ENCODE measurements at regions not wholly inside any gene's neighbourhood (a gene's known extent, or its start where the extent isn't known, plus 50 kb on each side); places are given as distances from the start of the nearest gene placed in this dataset.

- H3K27me3 ChIP-seq (ENCODE audit: control insufficient read depth, insufficient read depth, low read length) = no peaks in the 10 kb centered on the region
- no peaks in the 10 kb centered on the region for H3K36me3 ChIP-seq (ENCODE audit: insufficient read depth, low read length)
- H3K9ac ChIP-seq (ENCODE audit: low read depth, low read length) = no peak overlapping the region
- no peak overlapping the region for H3K4me2 ChIP-seq (ENCODE audit: low read length)
- no peaks in the 10 kb centered on the region for H3K9me3 ChIP-seq (replicated peaks; ENCODE audit: low read length)
- H3K4me3 ChIP-seq (ENCODE audit: low read length) = no peak overlapping the region
- H3K4me1 ChIP-seq (ENCODE audit: control insufficient read depth, insufficient read depth, low read length) = peaks cover 13% of the 10 kb centered on the region
Observed at GRCh38 chr3:17801131-17801530, 58.7 kb upstream of the TBC1D5 start.

GRCh38 chr3:17800232-17800631 is 57.8 kb upstream of the TBC1D5 start:
- H3K4me2 ChIP-seq (ENCODE audit: low read length) = no peak overlapping the region
- H3K27me3 ChIP-seq (ENCODE audit: control insufficient read depth, insufficient read depth, low read length) = no peaks in the 10 kb centered on the region
- no peaks in the 10 kb centered on the region for H3K9me3 ChIP-seq (replicated peaks; ENCODE audit: low read length)
- H3K4me3 ChIP-seq (ENCODE audit: low read length) = no peak overlapping the region
- H3K4me1 ChIP-seq (ENCODE audit: control insufficient read depth, insufficient read depth, low read length) = peaks cover 13% of the 10 kb centered on the region
- H3K36me3 ChIP-seq (ENCODE audit: insufficient read depth, low read length) = no peaks in the 10 kb centered on the region
- no peak overlapping the region for H3K9ac ChIP-seq (ENCODE audit: low read depth, low read length)

- Histone ChIP-seq H3K9me3 (replicated peaks; ENCODE audit: low read length) (no peaks in the 10 kb centered on the region), H3K9ac (ENCODE audit: low read depth, low read length) (no peak overlapping the region), H3K4me1 (ENCODE audit: control insufficient read depth, insufficient read depth, low read length) (peaks cover 13% of the 10 kb centered on the region), H3K36me3 (ENCODE audit: insufficient read depth, low read length) (no peaks in the 10 kb centered on the region), H3K27me3 (ENCODE audit: control insufficient read depth, insufficient read depth, low read length) (no peaks in the 10 kb centered on the region), H3K4me3 (ENCODE audit: low read length) (no peak overlapping the region), H3K4me2 (ENCODE audit: low read length) (no peak overlapping the region)
Observed at GRCh38 chr3:17799312-17799711, 56.9 kb upstream of the TBC1D5 start.

- no peaks in the 10 kb centered on the region for H3K36me3 ChIP-seq (ENCODE audit: insufficient read depth, low read length)
- no peaks in the 10 kb centered on the region for H3K9me3 ChIP-seq (replicated peaks; ENCODE audit: low read length)
- no peak overlapping the region for H3K9ac ChIP-seq (ENCODE audit: low read depth, low read length)
- peaks cover 13% of the 10 kb centered on the region for H3K4me1 ChIP-seq (ENCODE audit: control insufficient read depth, insufficient read depth, low read length)
- no peak overlapping the region for H3K4me3 ChIP-seq (ENCODE audit: low read length)
- H3K4me2 ChIP-seq (ENCODE audit: low read length) = no peak overlapping the region
- H3K27me3 ChIP-seq (ENCODE audit: control insufficient read depth, insufficient read depth, low read length) = no peaks in the 10 kb centered on the region
Observed at GRCh38 chr3:17798000-17798399, 55.6 kb upstream of the TBC1D5 start.

- no peaks in the 10 kb centered on the region for H3K9me3 ChIP-seq (replicated peaks; ENCODE audit: low read length)
- no peak overlapping the region for H3K4me2 ChIP-seq (ENCODE audit: low read length)
- H3K9ac ChIP-seq (ENCODE audit: low read depth, low read length) = no peak overlapping the region
- no peaks in the 10 kb centered on the region for H3K27me3 ChIP-seq (ENCODE audit: control insufficient read depth, insufficient read depth, low read length)
- peaks cover 8% of the 10 kb centered on the region for H3K4me1 ChIP-seq (ENCODE audit: control insufficient read depth, insufficient read depth, low read length)
- H3K36me3 ChIP-seq (ENCODE audit: insufficient read depth, low read length) = no peaks in the 10 kb centered on the region
- no peak overlapping the region for H3K4me3 ChIP-seq (ENCODE audit: low read length)
Observed at GRCh38 chr3:17795711-17796110, 53.3 kb upstream of the TBC1D5 start.

GRCh38 chr3:17795280-17795679 is 52.8 kb upstream of the TBC1D5 start:
- H3K36me3 ChIP-seq (ENCODE audit: insufficient read depth, low read length) = no peaks in the 10 kb centered on the region

GRCh38 chr3:17793542-17794195 is 51.2 kb upstream of the TBC1D5 start:
- Histone ChIP-seq H3K27me3 (ENCODE audit: control insufficient read depth, insufficient read depth, low read length) (no peaks in the 10 kb centered on the region), H3K4me1 (ENCODE audit: control insufficient read depth, insufficient read depth, low read length) (no peaks in the 10 kb centered on the region), H3K4me3 (ENCODE audit: low read length) (no peak overlapping the region), H3K4me2 (ENCODE audit: low read length) (no peak overlapping the region), H3K9me3 (replicated peaks; ENCODE audit: low read length) (no peaks in the 10 kb centered on the region), H3K9ac (ENCODE audit: low read depth, low read length) (no peak overlapping the region), H3K36me3 (ENCODE audit: insufficient read depth, low read length) (no peaks in the 10 kb centered on the region)

More at GRCh38 chr3:17795280-17795679, 52.8 kb upstream of the TBC1D5 start:
- Histone ChIP-seq H3K4me1 (ENCODE audit: control insufficient read depth, insufficient read depth, low read length) (peaks cover 4% of the 10 kb centered on the region), H3K27me3 (ENCODE audit: control insufficient read depth, insufficient read depth, low read length) (no peaks in the 10 kb centered on the region), H3K9me3 (replicated peaks; ENCODE audit: low read length) (no peaks in the 10 kb centered on the region), H3K4me3 (ENCODE audit: low read length) (no peak overlapping the region), H3K9ac (ENCODE audit: low read depth, low read length) (no peak overlapping the region), H3K4me2 (ENCODE audit: low read length) (no peak overlapping the region)
